Astrocyte (in vitro differentiated cells and primary cell): ENCODE measurements at regions not wholly inside any gene's neighbourhood (a gene's known extent, or its start where the extent isn't known, plus 50 kb on each side); places are given as distances from the start of the nearest gene placed in this dataset.
A peak's percentile ranks its signal among the peaks of the same experiment; 100 is the strongest.
"Not testable (repeated sequence)": the region's sequence is repeated elsewhere in the genome, so short reads cannot be mapped to it uniquely, and the experiment has no call there.

Experiments used
- DNase-seq: peaks from one replicate; pipeline ENCODE4 v3.0.0-alpha.2; 2010; ENCODE audit warnings: low read depth
- FAIRE-seq: peaks from 2 replicates; lab custom pipeline; 2011; peaks lifted over from hg19 to GRCh38; lab: Jason Lieb, UNC
- H2AFZ ChIP-seq: 2 replicates; pipeline ENCODE4 v1.6.0; 2012; ENCODE audit warnings: low read depth, low read length, inconsistent platforms
- H3K27ac ChIP-seq: 2 replicates; pipeline ENCODE4 v1.5.1; 2011; ENCODE audit warnings: low read depth, low read length, inconsistent platforms
- H3K27me3 ChIP-seq: 2 replicates; pipeline ENCODE4 v1.6.0; 2011; ENCODE audit warnings: low read length, inconsistent platforms; ENCODE audit not compliant: insufficient read depth
- H3K36me3 ChIP-seq: 2 replicates; pipeline ENCODE4 v1.5.1; 2011; ENCODE audit warnings: low read length, inconsistent platforms; ENCODE audit not compliant: insufficient read depth
- H3K4me1 ChIP-seq: 2 replicates; pipeline ENCODE4 v1.5.1; 2011; ENCODE audit warnings: low read length, inconsistent platforms; ENCODE audit not compliant: insufficient read depth
- H3K4me2 ChIP-seq: 2 replicates; pipeline ENCODE4 v1.6.0; 2012; ENCODE audit warnings: low read length, inconsistent platforms
- H3K4me3 ChIP-seq: 2 replicates; pipeline ENCODE4 v1.5.1; 2011; ENCODE audit warnings: low read depth, mild to moderate bottlenecking, low read length, inconsistent platforms; ENCODE audit not compliant: insufficient read depth
- H3K79me2 ChIP-seq: 2 replicates; pipeline ENCODE4 v1.6.0; 2012; ENCODE audit warnings: mild to moderate bottlenecking, low read length, inconsistent platforms; ENCODE audit not compliant: insufficient read depth
- H3K9ac ChIP-seq: 2 replicates; pipeline ENCODE4 v1.6.0; 2012; ENCODE audit warnings: mild to moderate bottlenecking, low read length, inconsistent platforms
- H3K9me3 ChIP-seq: 2 replicates; pipeline ENCODE4 v1.5.1; 2012; ENCODE audit warnings: low read depth, mild to moderate bottlenecking, low read length, inconsistent platforms; ENCODE audit not compliant: insufficient read depth
- H4K20me1 ChIP-seq: 2 replicates; pipeline ENCODE4 v1.6.0; 2012; ENCODE audit warnings: low read length, inconsistent platforms; ENCODE audit not compliant: insufficient read depth
- H3K27ac Mint-ChIP-seq: one replicate; pipeline ENCODE4 v1.8.0; 2021; ENCODE audit warnings: mild to moderate bottlenecking, mixed read lengths; ENCODE audit not compliant: unreplicated experiment
- H3K27me3 Mint-ChIP-seq: one replicate; pipeline ENCODE4 v1.8.0; 2021; ENCODE audit warnings: low read depth, mixed read lengths; ENCODE audit not compliant: unreplicated experiment
- H3K36me3 Mint-ChIP-seq: one replicate; pipeline ENCODE4 v1.8.0; 2021; ENCODE audit warnings: low read depth, mixed read lengths; ENCODE audit not compliant: unreplicated experiment
- H3K4me1 Mint-ChIP-seq: one replicate; pipeline ENCODE4 v1.8.0; 2021; ENCODE audit warnings: low read depth, mixed read lengths; ENCODE audit not compliant: unreplicated experiment
- H3K4me3 Mint-ChIP-seq: one replicate; pipeline ENCODE4 v1.8.0; 2021; ENCODE audit warnings: mild to moderate bottlenecking, moderate library complexity, mixed read lengths; ENCODE audit not compliant: unreplicated experiment
- H3K9me3 Mint-ChIP-seq: one replicate; pipeline ENCODE4 v1.8.0; 2021; ENCODE audit warnings: mild to moderate bottlenecking, mixed read lengths; ENCODE audit not compliant: unreplicated experiment

- H3K79me2 ChIP-seq, H2AFZ ChIP-seq, DNase-seq, H3K36me3 Mint-ChIP-seq, H3K4me3 Mint-ChIP-seq, FAIRE-seq, H3K27me3 ChIP-seq, H4K20me1 ChIP-seq, H3K9me3 ChIP-seq, H3K9ac ChIP-seq, H3K4me2 ChIP-seq, H3K4me1 ChIP-seq, H3K9me3 Mint-ChIP-seq, H3K27ac Mint-ChIP-seq, H3K4me3 ChIP-seq, H3K27ac ChIP-seq, H3K36me3 ChIP-seq, H3K4me1 Mint-ChIP-seq: not testable (repeated sequence)
- H3K27me3 Mint-ChIP-seq = peaks cover 26% of the 10 kb centered on the region
These were observed 201.7 kb downstream of the LAT start for GRCh38 chr16:29186306-29187220.

- H3K9me3 ChIP-seq, H3K79me2 ChIP-seq, FAIRE-seq, H2AFZ ChIP-seq, H3K27ac ChIP-seq, H3K27me3 ChIP-seq, H3K27ac Mint-ChIP-seq, H3K36me3 Mint-ChIP-seq, H3K4me1 ChIP-seq, H3K4me1 Mint-ChIP-seq, H3K4me3 ChIP-seq, H3K4me2 ChIP-seq, H3K9ac ChIP-seq, H3K36me3 ChIP-seq, DNase-seq, H4K20me1 ChIP-seq, H3K4me3 Mint-ChIP-seq, H3K9me3 Mint-ChIP-seq: not testable (repeated sequence)
- peaks cover 28% of the 10 kb centered on the region for H3K27me3 Mint-ChIP-seq
These were observed 201.0 kb downstream of the LAT start for GRCh38 chr16:29185872-29186271.

GRCh38 chr16:29184738-29185438 is 200.0 kb downstream of the LAT start:
- not testable (repeated sequence) for H3K27ac ChIP-seq, H3K36me3 Mint-ChIP-seq, H3K4me3 Mint-ChIP-seq, H3K9me3 Mint-ChIP-seq, H3K4me3 ChIP-seq, H3K4me1 Mint-ChIP-seq, H4K20me1 ChIP-seq, H3K36me3 ChIP-seq, H3K9me3 ChIP-seq, H3K79me2 ChIP-seq, H3K27me3 ChIP-seq, H3K4me1 ChIP-seq, H3K9ac ChIP-seq, H3K4me2 ChIP-seq, H3K27ac Mint-ChIP-seq, FAIRE-seq
- H2AFZ ChIP-seq = peak overlapping the region; percentile 52
- peaks cover 24% of the 10 kb centered on the region for H3K27me3 Mint-ChIP-seq
- peak; percentile 35 for DNase-seq

GRCh38 chr16:29182940-29183868 is 198.4 kb downstream of the LAT start:
- not testable (repeated sequence) for DNase-seq, H3K4me3 ChIP-seq, H3K4me1 Mint-ChIP-seq, H3K27me3 ChIP-seq, H3K9me3 Mint-ChIP-seq, H3K4me3 Mint-ChIP-seq, FAIRE-seq, H3K36me3 Mint-ChIP-seq, H3K4me1 ChIP-seq, H3K27ac Mint-ChIP-seq, H3K9me3 ChIP-seq, H3K36me3 ChIP-seq, H3K27ac ChIP-seq, H3K9ac ChIP-seq, H3K79me2 ChIP-seq, H4K20me1 ChIP-seq, H3K4me2 ChIP-seq, H2AFZ ChIP-seq
- peaks cover 21% of the 10 kb centered on the region for H3K27me3 Mint-ChIP-seq
